ENCODE measurements at regions not wholly inside any gene's neighbourhood (a gene's known extent, or its start where the extent isn't known, plus 50 kb on each side); places are given as distances from the start of the nearest gene placed in this dataset.

- Histone ChIP-seq H3K27ac (ENCODE audit: low read length) (no peak overlapping the region), H4K20me1 (ENCODE audit: insufficient read depth, low read length) (no peaks in the 10 kb centered on the region), H3K9me3 (ENCODE audit: insufficient read depth, low read length, severe bottlenecking) (no peaks in the 10 kb centered on the region), H3K9ac (ENCODE audit: low read depth, low read length) (no peak overlapping the region), H3K4me3 (ENCODE audit: low read depth in 1 of 2, low read length in 2 of 2) (no peak overlapping the region), H2AFZ (ENCODE audit: low read depth, low read length) (no peak overlapping the region), H3K4me2 (ENCODE audit: insufficient read depth, low read length) (no peak overlapping the region), H3K79me2 (ENCODE audit: insufficient read depth, low read length) (no peaks in the 10 kb centered on the region), H3K4me1 (ENCODE audit: insufficient read depth, low read length) (no peaks in the 10 kb centered on the region), H3K36me3 (ENCODE audit: insufficient read depth, low read length) (no peaks in the 10 kb centered on the region), H3K27me3 (ENCODE audit: insufficient read depth, low read length, poor library complexity) (peaks cover 16% of the 10 kb centered on the region)
- no peak for TF ChIP-seq CTCF (IDR thresholded peaks at IDR 0.05; ENCODE audit: borderline replicate concordance, extremely low read depth, low read length, poor library complexity, severe bottlenecking)
- TF ChIP-seq EZH2 (IDR thresholded peaks at IDR 0.05; ENCODE audit: borderline replicate concordance, low read depth, low read length, severe bottlenecking), result no peak
- DNase-seq (no peak), ATAC-seq (ENCODE audit: insufficient read depth, low read depth) (no peak)
Measured at GRCh38 chr1:209531006-209531405, 52.5 kb upstream of the CAMK1G start.

GRCh38 chr1:209531549-209531948 lies 52.0 kb upstream of the CAMK1G start:
- no peak overlapping the region for H3K27ac ChIP-seq (ENCODE audit: low read length)
- no peaks in the 10 kb centered on the region for H3K36me3 ChIP-seq (ENCODE audit: insufficient read depth, low read length)
- no peak overlapping the region for H3K4me2 ChIP-seq (ENCODE audit: insufficient read depth, low read length)
- H3K79me2 ChIP-seq (ENCODE audit: insufficient read depth, low read length), result no peaks in the 10 kb centered on the region
- ATAC-seq (ENCODE audit: insufficient read depth, low read depth) (no peak), DNase-seq (no peak)
- TF ChIP-seq EZH2 (IDR thresholded peaks at IDR 0.05; ENCODE audit: borderline replicate concordance, low read depth, low read length, severe bottlenecking) (no peak), CTCF (IDR thresholded peaks at IDR 0.05; ENCODE audit: borderline replicate concordance, extremely low read depth, low read length, poor library complexity, severe bottlenecking) (no peak)
- no peak overlapping the region for H3K9ac ChIP-seq (ENCODE audit: low read depth, low read length)
- no peaks in the 10 kb centered on the region for H4K20me1 ChIP-seq (ENCODE audit: insufficient read depth, low read length)
- H3K27me3 ChIP-seq (ENCODE audit: insufficient read depth, low read length, poor library complexity), result peaks cover 16% of the 10 kb centered on the region
- H3K9me3 ChIP-seq (ENCODE audit: insufficient read depth, low read length, severe bottlenecking), result no peaks in the 10 kb centered on the region
- H2AFZ ChIP-seq (ENCODE audit: low read depth, low read length), result no peak overlapping the region
- no peak overlapping the region for H3K4me3 ChIP-seq (ENCODE audit: low read depth in 1 of 2, low read length in 2 of 2)
- H3K4me1 ChIP-seq (ENCODE audit: insufficient read depth, low read length), result no peaks in the 10 kb centered on the region

All from DND-41 (cell line).